ENCODE measurements at regions not wholly inside any gene's neighbourhood (a gene's known extent, or its start where the extent isn't known, plus 50 kb on each side); places are given as distances from the start of the nearest gene placed in this dataset.

DNA sequence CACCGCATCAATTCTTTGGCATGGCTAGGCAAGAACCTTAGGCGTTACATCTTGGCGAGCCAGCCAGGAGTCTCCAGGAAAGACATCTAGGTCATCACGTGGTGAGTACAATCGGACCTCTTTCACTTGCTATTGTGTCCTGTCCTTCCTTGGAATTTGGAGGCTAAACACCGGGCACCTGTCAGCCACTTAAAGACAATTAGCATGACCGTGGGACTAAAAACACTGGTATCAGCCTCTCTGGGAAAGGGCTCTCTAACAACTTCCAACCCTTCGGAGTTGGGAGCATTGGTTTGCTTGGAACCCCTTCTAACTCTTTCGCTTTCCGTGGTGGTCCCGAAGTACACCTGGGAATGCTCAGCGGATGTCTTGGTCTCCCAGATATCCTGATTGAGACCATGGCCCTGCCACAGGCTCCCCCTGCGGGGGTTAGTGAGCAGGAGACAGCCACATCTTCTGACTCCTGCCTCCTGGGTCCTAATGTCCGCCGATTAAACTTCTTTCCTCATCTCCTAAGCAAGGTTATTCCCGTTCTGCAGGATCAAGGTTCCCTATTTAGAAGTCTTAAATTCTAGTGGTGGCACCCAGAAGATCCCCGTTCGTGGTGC lies 971.7 kb downstream of the FSCB start:
- peaks cover 15% of the 10 kb centered on the region for H3K9me3 Mint-ChIP-seq
- H3K27me3 Mint-ChIP-seq, result no peaks in the 10 kb centered on the region
- CTCF ChIA-PET, result no interaction called here
- TF ChIP-seq, protein P1, sequence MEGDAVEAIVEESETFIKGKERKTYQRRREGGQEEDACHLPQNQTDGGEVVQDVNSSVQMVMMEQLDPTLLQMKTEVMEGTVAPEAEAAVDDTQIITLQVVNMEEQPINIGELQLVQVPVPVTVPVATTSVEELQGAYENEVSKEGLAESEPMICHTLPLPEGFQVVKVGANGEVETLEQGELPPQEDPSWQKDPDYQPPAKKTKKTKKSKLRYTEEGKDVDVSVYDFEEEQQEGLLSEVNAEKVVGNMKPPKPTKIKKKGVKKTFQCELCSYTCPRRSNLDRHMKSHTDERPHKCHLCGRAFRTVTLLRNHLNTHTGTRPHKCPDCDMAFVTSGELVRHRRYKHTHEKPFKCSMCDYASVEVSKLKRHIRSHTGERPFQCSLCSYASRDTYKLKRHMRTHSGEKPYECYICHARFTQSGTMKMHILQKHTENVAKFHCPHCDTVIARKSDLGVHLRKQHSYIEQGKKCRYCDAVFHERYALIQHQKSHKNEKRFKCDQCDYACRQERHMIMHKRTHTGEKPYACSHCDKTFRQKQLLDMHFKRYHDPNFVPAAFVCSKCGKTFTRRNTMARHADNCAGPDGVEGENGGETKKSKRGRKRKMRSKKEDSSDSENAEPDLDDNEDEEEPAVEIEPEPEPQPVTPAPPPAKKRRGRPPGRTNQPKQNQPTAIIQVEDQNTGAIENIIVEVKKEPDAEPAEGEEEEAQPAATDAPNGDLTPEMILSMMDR (IDR thresholded peaks at IDR 0.05), result no peak
- no peaks in the 10 kb centered on the region for H3K4me1 Mint-ChIP-seq
- intact Hi-C loops (cut with micrococcal nuclease), result no loop called here
- no peak overlapping the region for H3K4me3 Mint-ChIP-seq
- POLR2A ChIA-PET, result no interaction called here
- no peak for ATAC-seq (ENCODE audit: low read depth)
- no peak for DNase-seq
- H3K27ac Mint-ChIP-seq, result no peak overlapping the region
- no peaks in the 10 kb centered on the region for H3K36me3 Mint-ChIP-seq (ENCODE audit: low read depth)

DNA sequence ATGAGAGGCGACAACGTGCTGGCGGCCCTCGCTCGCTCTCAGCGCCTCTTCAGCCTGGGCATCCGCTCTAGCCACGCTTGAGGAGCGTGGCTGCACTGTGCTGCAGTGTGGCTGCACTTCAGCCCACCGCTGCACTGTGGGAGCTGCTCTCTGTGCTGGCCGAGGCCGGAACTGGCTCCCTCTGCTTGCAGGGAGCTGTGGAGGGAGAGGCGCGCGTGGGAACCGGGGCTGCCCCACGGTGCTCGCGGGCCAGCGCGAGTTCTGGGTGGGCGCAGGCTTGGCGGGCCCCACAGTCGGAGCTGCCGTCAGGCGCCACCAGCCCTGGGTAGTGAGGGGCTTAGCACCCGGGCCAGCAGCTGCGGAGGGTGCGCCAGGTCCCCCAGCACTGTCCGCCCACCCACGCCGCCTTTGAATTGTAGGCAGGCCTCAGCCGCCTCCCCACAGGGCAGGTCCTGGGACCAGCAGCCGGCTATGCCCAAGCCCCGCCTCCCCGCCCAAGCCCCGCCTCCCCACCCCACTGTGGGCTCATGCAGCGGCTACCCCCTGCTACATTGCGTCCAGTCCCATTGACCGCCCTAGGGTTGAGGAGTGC lies 974.2 kb downstream of the FSCB start:
- Mint-ChIP-seq H3K9me3 (peaks cover 15% of the 10 kb centered on the region), H3K27me3 (no peaks in the 10 kb centered on the region), H3K4me1 (no peaks in the 10 kb centered on the region), H3K4me3 (no peak overlapping the region), H3K36me3 (ENCODE audit: low read depth) (no peaks in the 10 kb centered on the region), H3K27ac (no peak overlapping the region)
- intact Hi-C loops (cut with micrococcal nuclease), result no loop called here
- ATAC-seq (ENCODE audit: low read depth), result no peak
- TF ChIP-seq, protein P1 (IDR thresholded peaks at IDR 0.05), result no peak
- ChIA-PET POLR2A (no interaction called here), CTCF (no interaction called here)
- DNase-seq, result no peak

DNA sequence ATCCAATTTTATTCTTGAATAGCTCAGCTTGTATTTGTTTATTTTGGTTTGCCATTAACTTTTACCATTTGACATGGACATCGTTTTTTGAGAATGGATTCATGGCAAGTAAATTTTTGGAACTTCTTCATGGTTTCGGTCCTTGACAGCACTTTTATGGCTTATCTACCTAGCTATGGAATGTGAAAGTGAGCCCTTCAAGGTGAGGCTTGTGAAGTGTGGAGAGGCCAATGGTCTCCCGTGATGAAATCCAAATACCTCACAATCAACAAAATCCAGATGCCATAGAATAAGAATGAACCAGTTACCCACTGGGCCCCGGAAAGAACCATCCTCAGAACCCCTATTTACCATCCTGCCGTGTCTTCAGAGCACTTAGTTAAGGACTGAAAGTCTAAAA lies 978.8 kb downstream of the FSCB start:
- Mint-ChIP-seq H3K36me3 (ENCODE audit: low read depth) (no peaks in the 10 kb centered on the region), H3K27ac (no peak overlapping the region), H3K4me3 (no peak overlapping the region), H3K9me3 (peaks cover under 1% of the 10 kb centered on the region), H3K27me3 (no peaks in the 10 kb centered on the region), H3K4me1 (no peaks in the 10 kb centered on the region)
- ChIA-PET POLR2A (no interaction called here), CTCF (no interaction called here)
- intact Hi-C loops (cut with micrococcal nuclease), result no loop called here
- ATAC-seq (ENCODE audit: low read depth) (no peak), DNase-seq (no peak)
- TF ChIP-seq, protein P1 (IDR thresholded peaks at IDR 0.05), result no peak

DNA sequence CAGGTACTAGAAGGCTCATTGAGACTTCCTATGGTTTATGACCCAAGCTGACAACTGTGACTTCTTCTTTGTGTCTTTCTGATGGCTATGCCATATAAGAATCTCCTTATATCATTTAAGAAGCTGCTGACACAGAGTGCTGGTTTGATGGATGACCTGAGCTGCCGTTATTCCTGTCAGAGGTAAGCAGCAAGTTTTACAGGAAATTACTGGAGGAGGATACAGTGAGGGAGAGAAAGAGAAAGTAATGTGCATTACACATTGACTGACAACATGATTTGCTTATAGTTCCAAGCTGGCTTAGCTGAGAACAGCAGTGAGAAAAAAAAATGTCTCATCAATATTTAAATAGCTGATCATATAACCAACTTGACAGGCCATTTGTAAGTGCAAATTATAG lies 981.4 kb downstream of the FSCB start:
- H3K4me3 Mint-ChIP-seq, result no peak overlapping the region
- CTCF ChIA-PET, result no interaction called here
- H3K36me3 Mint-ChIP-seq (ENCODE audit: low read depth), result no peaks in the 10 kb centered on the region
- POLR2A ChIA-PET, result no interaction called here
- TF ChIP-seq, protein P1 (IDR thresholded peaks at IDR 0.05), result no peak
- ATAC-seq (ENCODE audit: low read depth) (no peak), DNase-seq (no peak)
- no peak overlapping the region for H3K27ac Mint-ChIP-seq
- H3K9me3 Mint-ChIP-seq, result no peaks in the 10 kb centered on the region
- no peaks in the 10 kb centered on the region for H3K27me3 Mint-ChIP-seq
- no peaks in the 10 kb centered on the region for H3K4me1 Mint-ChIP-seq
- intact Hi-C loops (cut with micrococcal nuclease), result no loop called here

DNA sequence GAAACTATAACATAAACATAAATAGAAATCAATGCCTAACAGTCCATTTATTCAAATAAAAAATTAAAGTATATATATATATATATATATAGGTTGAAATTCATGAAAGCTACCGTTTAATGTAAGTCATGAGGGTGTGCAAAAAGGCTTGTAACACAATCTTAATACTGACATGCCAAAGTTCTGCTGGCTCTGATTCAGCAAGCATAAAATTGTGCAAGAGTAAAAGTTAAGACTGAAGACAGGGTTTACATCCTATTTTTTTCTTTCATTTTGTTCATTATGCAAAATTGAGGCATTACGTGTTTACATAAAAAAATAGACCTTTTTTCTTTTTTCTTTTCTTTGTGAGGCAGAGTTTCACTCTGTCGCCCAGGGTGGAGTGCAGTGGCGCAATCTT lies 984.2 kb downstream of the FSCB start:
- TF ChIP-seq, protein P1 (IDR thresholded peaks at IDR 0.05), result no peak
- no peaks in the 10 kb centered on the region for H3K4me1 Mint-ChIP-seq
- no peaks in the 10 kb centered on the region for H3K36me3 Mint-ChIP-seq (ENCODE audit: low read depth)
- no peak overlapping the region for H3K4me3 Mint-ChIP-seq
- no peaks in the 10 kb centered on the region for H3K27me3 Mint-ChIP-seq
- ATAC-seq (ENCODE audit: low read depth) (no peak), DNase-seq (no peak)
- POLR2A ChIA-PET, result no interaction called here
- intact Hi-C loops (cut with micrococcal nuclease), result no loop called here
- no peak overlapping the region for H3K27ac Mint-ChIP-seq
- CTCF ChIA-PET, result no interaction called here
- H3K9me3 Mint-ChIP-seq, result no peaks in the 10 kb centered on the region
